BJ (cell line): ENCODE measurements at regions not wholly inside any gene's neighbourhood (a gene's known extent, or its start where the extent isn't known, plus 50 kb on each side); places are given as distances from the start of the nearest gene placed in this dataset.

Source experiments
- CTCF ChIA-PET: fragments of 350-600 bp; formaldehyde crosslinking; extraction: SDS; loops from one replicate; lab custom pipeline; 2021; ENCODE audit warnings: antibody characterized with exemption, inconsistent platforms; lab: Yijun Ruan, JAX
- POLR2A ChIA-PET: fragments of 300-600 bp; sonication (Branson Sonifier 250); formaldehyde crosslinking; extraction: SDS; loops from one replicate; lab custom pipeline; 2021; ENCODE audit warnings: antibody characterized with exemption; lab: Charles Lee
- DNase-seq: peaks from one replicate; pipeline ENCODE4 v3.0.0-alpha.2; 2011; ENCODE audit warnings: low read depth
- H3K27me3 ChIP-seq: 2 replicates; pipeline ENCODE4 v1.6.0; 2011; ENCODE audit warnings: low read length; ENCODE audit not compliant: control insufficient read depth, insufficient read depth
- H3K36me3 ChIP-seq: 2 replicates; pipeline ENCODE4 v1.5.1; 2011; ENCODE audit warnings: low read length; ENCODE audit not compliant: control insufficient read depth, insufficient read depth
- H3K4me3 ChIP-seq: 2 replicates; pipeline ENCODE4 v1.5.1; 2011; ENCODE audit warnings: low read depth, mild to moderate bottlenecking, control low read depth, low read length
- CTCF ChIP-seq: IDR thresholded peaks from 2 replicates; pipeline ENCODE4 v1.5.1; 2011; ENCODE audit warnings: low read depth, mild to moderate bottlenecking, control low read depth, inconsistent platforms, low read length, moderate library complexity; ENCODE audit not compliant: insufficient read depth

- no peak overlapping the region for H3K4me3 ChIP-seq
- ChIA-PET POLR2A (no interaction called here), CTCF (interaction anchor here (0.6 to 0.8 kb wide), 2 partner anchors 49 to 388 kb away, joined by 3 read pairs; no protein-coding TSS in a partner anchor)
- no peaks in the 10 kb centered on the region for H3K27me3 ChIP-seq
- TF ChIP-seq CTCF = no peak
- H3K36me3 ChIP-seq = no peaks in the 10 kb centered on the region
- peak; percentile 63 for DNase-seq
Observed at GRCh38 chr2:54065411-54065810, 50.0 kb upstream of the ACYP2 start.

DNA sequence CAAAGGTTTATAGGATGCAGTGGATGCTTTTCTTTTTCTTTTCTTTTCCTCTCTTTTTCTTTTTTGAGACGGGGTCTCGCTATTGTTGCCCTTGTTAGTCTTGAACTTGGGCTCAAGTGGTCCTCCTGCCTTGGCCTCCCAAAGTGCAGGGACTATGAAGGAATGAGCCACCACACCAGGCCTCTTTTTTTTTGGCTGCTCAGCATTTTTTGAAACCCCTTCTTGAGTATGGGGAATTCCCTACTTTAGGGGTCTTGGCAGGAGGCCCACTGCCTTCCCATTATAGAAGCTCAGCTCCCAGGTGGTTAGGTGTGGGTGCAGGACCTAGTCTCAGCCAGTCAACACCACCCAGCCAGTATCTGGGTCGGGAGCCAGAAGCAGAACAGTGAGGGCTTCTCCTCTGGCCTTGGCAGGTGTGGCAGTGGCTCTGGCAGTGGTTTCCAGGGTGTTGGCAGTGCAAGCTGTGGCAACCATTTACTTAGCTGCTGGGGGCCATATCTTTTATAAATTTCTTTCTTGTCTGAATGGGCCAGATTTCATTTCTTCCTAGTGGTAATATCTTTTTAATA lies 51.4 kb upstream of the ACYP2 start:
- Histone ChIP-seq H3K27me3 (no peaks in the 10 kb centered on the region), H3K4me3 (no peak overlapping the region), H3K36me3 (no peaks in the 10 kb centered on the region)
- DNase-seq = no peak
- ChIA-PET CTCF (no interaction called here), POLR2A (no interaction called here)
- TF ChIP-seq CTCF = no peak

DNA sequence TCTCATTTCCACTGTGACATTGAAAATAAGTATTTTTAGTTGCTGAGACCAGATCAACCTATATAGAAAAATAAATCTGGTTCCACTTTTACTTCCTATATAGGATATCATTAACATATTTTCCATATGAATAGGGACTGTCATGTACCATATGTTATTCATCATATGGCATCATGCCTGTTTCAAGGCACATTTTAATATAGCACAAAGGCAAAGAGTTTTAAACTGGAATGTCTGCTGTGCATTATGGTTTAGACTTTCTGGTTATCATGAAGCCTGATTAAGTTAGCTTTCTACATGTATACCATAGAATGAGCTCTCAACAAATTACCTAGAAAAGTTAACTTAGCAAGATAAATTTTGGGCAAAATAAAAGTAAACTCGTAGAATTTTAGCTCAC lies 53.0 kb upstream of the ACYP2 start:
- ChIA-PET POLR2A (no interaction called here), CTCF (interaction anchor here (1.4 to 1.9 kb wide), 2 partner anchors 9 kb away, joined by 4 to 5 read pairs; no protein-coding TSS in a partner anchor)

GRCh38 chr2:54061272-54061671 lies 54.1 kb upstream of the ACYP2 start:
- Histone ChIP-seq H3K27me3 (no peaks in the 10 kb centered on the region), H3K36me3 (no peaks in the 10 kb centered on the region), H3K4me3 (no peak overlapping the region)
- POLR2A ChIA-PET = no interaction called here
- DNase-seq = no peak
- CTCF ChIA-PET = interaction anchor here (1.4 kb wide), 1 partner anchor 10 kb away, joined by 4 read pairs; no protein-coding TSS in a partner anchor
- TF ChIP-seq CTCF = no peak

More for the DNA sequence above, 53.0 kb upstream of the ACYP2 start:
- Histone ChIP-seq H3K36me3 (no peaks in the 10 kb centered on the region), H3K27me3 (no peaks in the 10 kb centered on the region), H3K4me3 (no peak overlapping the region)
- no peak for DNase-seq
- TF ChIP-seq CTCF = no peak

DNA sequence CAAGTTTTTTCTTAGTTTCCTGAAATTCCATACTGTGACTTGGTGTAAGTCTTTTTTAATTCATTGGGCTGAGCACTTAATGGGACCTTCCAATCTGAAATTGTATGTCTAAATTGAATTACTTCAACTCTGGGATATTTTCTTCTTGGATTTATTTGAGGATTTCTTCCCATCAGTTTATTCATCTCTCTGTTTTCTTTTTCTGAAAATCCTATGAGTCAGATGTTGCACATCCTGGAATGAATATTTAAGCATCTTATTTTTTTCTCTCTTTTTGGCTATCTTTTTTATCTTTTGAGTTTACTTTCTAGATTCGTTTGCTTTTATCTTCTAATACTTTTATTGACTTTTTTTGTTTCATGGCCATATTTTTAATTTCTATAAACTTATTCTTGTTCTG lies 55.4 kb upstream of the ACYP2 start:
- Histone ChIP-seq H3K4me3 (no peak overlapping the region), H3K36me3 (no peaks in the 10 kb centered on the region), H3K27me3 (no peaks in the 10 kb centered on the region)
- DNase-seq = no peak
- TF ChIP-seq CTCF = no peak
- CTCF ChIA-PET = no interaction called here
- POLR2A ChIA-PET = no interaction called here
